GM12891 (cell line): ENCODE measurements at regions not wholly inside any gene's neighbourhood (a gene's known extent, or its start where the extent isn't known, plus 50 kb on each side); places are given as distances from the start of the nearest gene placed in this dataset.

Source experiments
- PAX5 ChIP-seq: IDR thresholded peaks from 2 replicates; pipeline ENCODE4 v1.6.1; 2011; ENCODE audit warnings: low read length, moderate library complexity, mild to moderate bottlenecking; ENCODE audit not compliant: insufficient read depth, severe bottlenecking
- POLR2A ChIP-seq: IDR thresholded peaks from 2 replicates; pipeline ENCODE4 v1.6.1; 2011; ENCODE audit warnings: low read depth, low read length, control low read depth
- POLR2AphosphoS5 ChIP-seq: IDR thresholded peaks from 2 replicates; pipeline ENCODE4 v1.6.1; 2011; ENCODE audit warnings: low read depth, low read length, control low read depth
- SPI1 ChIP-seq: IDR thresholded peaks from 2 replicates; pipeline ENCODE4 v1.6.1; 2011; ENCODE audit warnings: low read depth, low read length, control low read depth
- TAF1 ChIP-seq: IDR thresholded peaks from 2 replicates; pipeline ENCODE4 v1.6.1; 2011; ENCODE audit warnings: low read depth, low read length, control low read depth

- no peak for TF ChIP-seq POLR2A
- TF ChIP-seq POLR2AphosphoS5 = no peak
- TF ChIP-seq TAF1 = no peak
- no peak for TF ChIP-seq PAX5
- TF ChIP-seq SPI1 = no peak
Observed at GRCh38 chr6:158895661-158896060, 76.5 kb upstream of the EZR start.
